AG09319 (cell line): ENCODE measurements at regions not wholly inside any gene's neighbourhood (a gene's known extent, or its start where the extent isn't known, plus 50 kb on each side); places are given as distances from the start of the nearest gene placed in this dataset.
"Not testable (repeated sequence)": the region's sequence is repeated elsewhere in the genome, so short reads cannot be mapped to it uniquely, and the experiment has no call there.

ENCODE experiments used
- DNase-seq: peaks from one replicate; pipeline ENCODE4 v3.0.0-alpha.2; 2010; ENCODE audit warnings: low read depth; ENCODE audit errors: extremely low read depth
- TF ChIP-seq, protein P1 (sequence below): IDR thresholded peaks from 2 replicates; pipeline ENCODE4 v1.5.1; 2011; ENCODE audit warnings: low read depth, mild to moderate bottlenecking, inconsistent platforms, low read length, moderate library complexity

DNA sequence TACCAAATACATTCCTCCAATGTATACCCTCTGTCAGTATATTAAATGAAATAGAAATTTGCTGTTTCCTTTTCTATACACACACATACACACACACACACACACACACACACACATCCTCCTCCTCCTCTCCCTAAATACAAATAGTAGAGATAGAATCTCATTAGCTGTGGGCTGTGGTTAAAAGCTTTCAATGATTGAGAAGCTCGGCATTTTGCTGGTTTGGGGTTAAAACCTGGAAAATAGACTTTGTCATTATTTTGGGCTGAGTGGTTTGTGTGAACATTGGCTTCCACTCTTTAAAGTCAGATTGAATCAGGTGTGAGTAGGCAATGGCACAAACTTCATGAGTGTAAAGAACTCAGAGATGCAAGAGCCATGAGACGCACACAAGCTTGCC, 596.0 kb downstream of the XPNPEP1 start:
- DNase-seq, result no peak
- TF ChIP-seq, protein P1, sequence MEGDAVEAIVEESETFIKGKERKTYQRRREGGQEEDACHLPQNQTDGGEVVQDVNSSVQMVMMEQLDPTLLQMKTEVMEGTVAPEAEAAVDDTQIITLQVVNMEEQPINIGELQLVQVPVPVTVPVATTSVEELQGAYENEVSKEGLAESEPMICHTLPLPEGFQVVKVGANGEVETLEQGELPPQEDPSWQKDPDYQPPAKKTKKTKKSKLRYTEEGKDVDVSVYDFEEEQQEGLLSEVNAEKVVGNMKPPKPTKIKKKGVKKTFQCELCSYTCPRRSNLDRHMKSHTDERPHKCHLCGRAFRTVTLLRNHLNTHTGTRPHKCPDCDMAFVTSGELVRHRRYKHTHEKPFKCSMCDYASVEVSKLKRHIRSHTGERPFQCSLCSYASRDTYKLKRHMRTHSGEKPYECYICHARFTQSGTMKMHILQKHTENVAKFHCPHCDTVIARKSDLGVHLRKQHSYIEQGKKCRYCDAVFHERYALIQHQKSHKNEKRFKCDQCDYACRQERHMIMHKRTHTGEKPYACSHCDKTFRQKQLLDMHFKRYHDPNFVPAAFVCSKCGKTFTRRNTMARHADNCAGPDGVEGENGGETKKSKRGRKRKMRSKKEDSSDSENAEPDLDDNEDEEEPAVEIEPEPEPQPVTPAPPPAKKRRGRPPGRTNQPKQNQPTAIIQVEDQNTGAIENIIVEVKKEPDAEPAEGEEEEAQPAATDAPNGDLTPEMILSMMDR, result no peak

GRCh38 chr10:109324721-109325120, 598.6 kb downstream of the XPNPEP1 start:
- TF ChIP-seq, protein P1, result no peak
- DNase-seq, result no peak

- no peak for DNase-seq
- TF ChIP-seq, protein P1, result no peak
Measured at GRCh38 chr10:109317746-109318366, 605.5 kb downstream of the XPNPEP1 start.

DNA sequence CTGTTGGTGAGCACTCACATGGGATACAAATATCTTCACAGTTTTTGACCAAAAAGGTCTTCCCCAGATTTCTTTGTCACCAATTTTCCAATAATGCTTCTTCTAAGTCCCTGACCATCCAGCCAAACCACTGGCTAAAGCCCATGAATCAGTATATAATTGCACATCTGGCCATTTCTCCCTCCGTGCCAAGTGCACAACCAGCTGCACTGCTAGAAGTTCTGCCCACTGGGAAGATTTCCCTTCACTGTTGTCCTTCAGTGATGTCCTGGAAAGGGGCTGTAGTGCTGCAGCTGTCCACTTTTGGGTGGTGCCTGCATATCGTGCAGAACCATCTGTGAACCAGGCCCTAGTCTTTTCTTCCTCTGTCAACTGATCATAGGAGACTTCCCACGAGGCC, 609.3 kb downstream of the XPNPEP1 start:
- DNase-seq, result not testable (repeated sequence)

DNA sequence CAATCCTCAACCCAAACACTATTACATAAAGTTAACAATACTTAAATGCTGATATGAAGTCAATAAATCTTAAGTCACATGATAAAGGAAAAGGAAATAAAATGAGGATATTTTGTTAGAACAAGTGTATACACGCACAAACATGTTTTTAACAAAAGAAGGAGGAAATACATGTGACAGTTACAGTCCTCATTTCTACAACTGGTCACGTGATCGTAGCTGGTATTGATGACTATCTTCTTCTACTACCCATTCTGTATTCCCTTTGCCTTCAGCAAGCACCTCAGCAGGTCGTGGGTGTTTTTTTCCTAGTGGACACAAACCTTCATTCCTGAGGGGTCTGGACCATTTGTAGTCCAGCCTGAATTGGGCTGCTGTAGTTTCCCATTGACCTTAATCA, 610.8 kb downstream of the XPNPEP1 start:
- not testable (repeated sequence) for DNase-seq

DNA sequence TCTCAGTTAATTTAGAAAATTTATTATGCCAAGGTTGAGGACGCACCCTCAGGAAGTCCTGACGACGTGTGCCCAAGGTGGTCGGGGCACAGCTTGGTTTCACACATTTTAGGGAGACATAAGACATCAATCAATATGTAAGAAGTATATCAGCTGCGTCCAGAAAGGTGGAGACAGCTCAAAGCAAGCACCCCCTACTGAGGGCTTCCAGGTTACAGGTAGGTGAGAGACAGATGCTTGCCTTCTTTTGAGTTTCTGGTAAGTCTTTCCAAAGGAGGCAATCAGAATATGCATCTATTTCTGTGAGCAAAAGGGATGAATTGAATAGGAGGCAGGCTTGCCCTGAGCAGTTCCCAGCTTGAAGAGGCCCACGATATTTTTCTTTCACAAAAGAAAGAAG, 614.3 kb downstream of the XPNPEP1 start:
- no peak for DNase-seq
- TF ChIP-seq, protein P1, result no peak

- not testable (repeated sequence) for DNase-seq
Measured at GRCh38 chr10:109307102-109307501, 616.2 kb downstream of the XPNPEP1 start.

DNA sequence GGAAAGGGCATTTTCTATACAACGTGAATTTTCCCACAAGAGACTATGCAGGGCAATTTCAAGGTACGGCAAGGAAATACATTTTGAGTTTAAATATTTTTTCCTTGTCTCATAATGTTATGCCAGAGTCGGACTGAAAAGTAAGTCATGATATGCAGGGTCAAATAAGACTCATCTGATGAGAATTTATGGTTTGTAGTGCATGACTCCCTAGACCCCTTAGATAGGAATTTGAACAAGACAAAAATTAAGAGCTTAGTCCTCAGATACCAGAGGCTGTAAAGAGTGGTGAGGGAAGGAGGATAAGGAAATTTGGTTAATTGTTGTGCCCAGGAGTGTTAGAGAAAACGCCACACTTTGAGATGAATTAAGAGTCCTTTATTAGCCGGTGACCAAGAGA, 616.6 kb downstream of the XPNPEP1 start:
- no peak for DNase-seq
- TF ChIP-seq, protein P1, result no peak

DNA sequence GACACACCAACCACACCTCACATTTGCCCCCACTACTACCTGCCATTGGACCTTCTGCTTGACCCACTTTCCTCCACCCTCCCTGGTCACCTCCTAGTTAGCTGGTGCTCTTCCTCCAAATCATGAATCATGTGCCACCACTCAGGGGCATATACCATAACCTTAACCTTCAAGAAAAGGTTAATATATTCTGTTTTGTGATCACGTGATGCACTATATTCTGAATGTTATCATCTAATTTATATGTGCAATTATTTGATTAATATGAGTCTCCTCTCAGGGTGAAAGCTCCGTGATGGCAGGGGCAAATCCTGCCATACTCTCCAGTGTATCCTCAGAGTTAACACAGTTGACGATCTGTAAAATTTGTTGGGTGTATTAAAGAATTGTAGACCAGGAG, 635.5 kb downstream of the XPNPEP1 start:
- no peak for DNase-seq
- TF ChIP-seq, protein P1, result no peak
